AG08395 (cell line): ENCODE measurements at regions not wholly inside any gene's neighbourhood (a gene's known extent, or its start where the extent isn't known, plus 50 kb on each side); places are given as distances from the start of the nearest gene placed in this dataset.
"Not testable (repeated sequence)": the region's sequence is repeated elsewhere in the genome, so short reads cannot be mapped to it uniquely, and the experiment has no call there.

ENCODE experiments used
- DNase-seq: peaks from one replicate; pipeline ENCODE4 v3.0.0; 2012; ENCODE audit warnings: mixed read lengths, low spot score

GRCh38 chr1:144026022-144026421 is 54.2 kb upstream of the FAM72C start:
- DNase-seq, result not testable (repeated sequence)

- DNase-seq, result not testable (repeated sequence)
These were observed 50.1 kb upstream of the FAM72C start for GRCh38 chr1:144021690-144022384.
